ENCODE measurements at regions not wholly inside any gene's neighbourhood (a gene's known extent, or its start where the extent isn't known, plus 50 kb on each side); places are given as distances from the start of the nearest gene placed in this dataset.

DNA sequence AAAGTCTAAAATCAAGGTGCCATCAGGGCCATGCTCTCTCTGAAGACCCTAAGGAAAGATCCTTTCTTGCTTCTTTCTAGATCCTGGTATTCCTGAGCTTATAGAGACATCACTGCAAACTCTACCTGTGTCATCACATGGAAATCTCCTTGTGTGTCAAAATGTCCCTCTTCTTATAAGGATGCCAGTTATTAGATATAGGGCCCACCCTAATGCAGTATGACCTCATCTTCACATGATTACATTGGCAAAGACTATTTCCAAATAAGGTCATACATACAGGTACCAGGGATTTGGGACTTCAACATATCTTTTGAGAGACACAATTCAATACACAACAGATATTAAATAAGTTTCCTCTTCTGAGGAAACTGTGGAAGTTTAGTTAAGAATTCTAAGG lies 123.9 kb downstream of the UNC5CL start:
- no peak overlapping the region for H2AFZ ChIP-seq (ENCODE audit: control insufficient read depth, low read length)
- dilution Hi-C loops (cut with MboI; ENCODE audit: extremely low pct_ligation_motif_present, low sequenced_read_pairs), result no loop called here

DNA sequence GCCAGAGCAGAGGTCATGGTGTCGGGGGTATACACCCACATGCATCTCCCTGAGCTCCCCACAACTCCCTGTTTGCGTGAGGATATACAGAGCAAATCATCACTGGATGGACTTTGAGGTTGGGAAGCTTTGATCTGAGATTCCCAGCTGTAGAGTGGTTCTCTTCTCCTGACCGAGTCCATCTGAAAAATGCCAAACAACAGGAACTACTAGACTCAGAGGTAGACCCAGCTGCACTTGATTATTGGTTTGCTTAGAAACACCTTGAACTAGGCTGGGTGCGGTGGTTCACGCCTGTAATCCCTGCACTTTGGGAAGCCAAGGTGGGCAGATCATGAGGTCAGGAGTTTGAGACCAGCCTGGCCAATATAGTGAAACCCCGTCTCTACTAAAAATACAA lies 125.0 kb downstream of the UNC5CL start:
- Histone ChIP-seq H3K27ac (ENCODE audit: control insufficient read depth, insufficient read depth, low read length) (no peak overlapping the region), H4K20me1 (ENCODE audit: control insufficient read depth, extremely low read depth, insufficient read depth, low read length) (no peaks in the 10 kb centered on the region), H2AFZ (ENCODE audit: control insufficient read depth, low read length) (no peak overlapping the region), H3K9me3 (ENCODE audit: control insufficient read depth, low read depth, low read length) (no peaks in the 10 kb centered on the region), H3K4me1 (ENCODE audit: control insufficient read depth, extremely low read depth, insufficient read depth, low read length) (peaks cover 4% of the 10 kb centered on the region), H3K9ac (ENCODE audit: control insufficient read depth, extremely low read depth, insufficient read depth, low read length) (no peak overlapping the region), H3K4me2 (ENCODE audit: control insufficient read depth, extremely low read depth, insufficient read depth, low read depth, low read length) (no peak overlapping the region), H3K9me1 (ENCODE audit: control insufficient read depth, extremely low read depth, insufficient read depth, low read length) (peaks cover 3% of the 10 kb centered on the region), H3K27me3 (ENCODE audit: control insufficient read depth, extremely low read depth, insufficient read depth, low read length) (peaks cover 6% of the 10 kb centered on the region), H3K4me3 (ENCODE audit: control insufficient read depth in 2 of 3, extremely low read depth in 1 of 3, insufficient read depth in 2 of 3, low read depth in 1 of 3, low read length in 3 of 3) (no peak overlapping the region), H3K79me2 (ENCODE audit: control insufficient read depth, insufficient read depth, low read length) (no peaks in the 10 kb centered on the region), H3K36me3 (ENCODE audit: control insufficient read depth in 2 of 2, extremely low read depth in 1 of 2, insufficient read depth in 2 of 2, low read length in 2 of 2) (no peaks in the 10 kb centered on the region)
- dilution Hi-C loops (cut with MboI; ENCODE audit: extremely low pct_ligation_motif_present, low sequenced_read_pairs), result no loop called here
- no peak for DNase-seq (ENCODE audit: low read depth, low spot score)
- no peak for FAIRE-seq
- TF ChIP-seq, protein P1, sequence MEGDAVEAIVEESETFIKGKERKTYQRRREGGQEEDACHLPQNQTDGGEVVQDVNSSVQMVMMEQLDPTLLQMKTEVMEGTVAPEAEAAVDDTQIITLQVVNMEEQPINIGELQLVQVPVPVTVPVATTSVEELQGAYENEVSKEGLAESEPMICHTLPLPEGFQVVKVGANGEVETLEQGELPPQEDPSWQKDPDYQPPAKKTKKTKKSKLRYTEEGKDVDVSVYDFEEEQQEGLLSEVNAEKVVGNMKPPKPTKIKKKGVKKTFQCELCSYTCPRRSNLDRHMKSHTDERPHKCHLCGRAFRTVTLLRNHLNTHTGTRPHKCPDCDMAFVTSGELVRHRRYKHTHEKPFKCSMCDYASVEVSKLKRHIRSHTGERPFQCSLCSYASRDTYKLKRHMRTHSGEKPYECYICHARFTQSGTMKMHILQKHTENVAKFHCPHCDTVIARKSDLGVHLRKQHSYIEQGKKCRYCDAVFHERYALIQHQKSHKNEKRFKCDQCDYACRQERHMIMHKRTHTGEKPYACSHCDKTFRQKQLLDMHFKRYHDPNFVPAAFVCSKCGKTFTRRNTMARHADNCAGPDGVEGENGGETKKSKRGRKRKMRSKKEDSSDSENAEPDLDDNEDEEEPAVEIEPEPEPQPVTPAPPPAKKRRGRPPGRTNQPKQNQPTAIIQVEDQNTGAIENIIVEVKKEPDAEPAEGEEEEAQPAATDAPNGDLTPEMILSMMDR (optimal IDR thresholded peaks at IDR 0.05 in 1 of 3, IDR thresholded peaks at IDR 0.05 in 1 of 3, conservative IDR thresholded peaks at IDR 0.05 in 1 of 3; ENCODE audit: extremely low read depth in 1 of 3, insufficient read depth in 2 of 3, low read length in 3 of 3), result no peak
- TF ChIP-seq EZH2 (IDR thresholded peaks at IDR 0.05; ENCODE audit: low read length), result no peak

More for the DNA sequence above, 123.9 kb downstream of the UNC5CL start:
- FAIRE-seq, result no peak
- Histone ChIP-seq H3K27ac (ENCODE audit: control insufficient read depth, insufficient read depth, low read length) (no peak overlapping the region), H3K4me3 (ENCODE audit: control insufficient read depth in 2 of 3, extremely low read depth in 1 of 3, insufficient read depth in 2 of 3, low read depth in 1 of 3, low read length in 3 of 3) (no peak overlapping the region), H3K9me3 (ENCODE audit: control insufficient read depth, low read depth, low read length) (no peaks in the 10 kb centered on the region), H3K4me2 (ENCODE audit: control insufficient read depth, extremely low read depth, insufficient read depth, low read depth, low read length) (no peak overlapping the region), H3K79me2 (ENCODE audit: control insufficient read depth, insufficient read depth, low read length) (no peaks in the 10 kb centered on the region), H3K36me3 (ENCODE audit: control insufficient read depth in 2 of 2, extremely low read depth in 1 of 2, insufficient read depth in 2 of 2, low read length in 2 of 2) (no peaks in the 10 kb centered on the region), H3K9ac (ENCODE audit: control insufficient read depth, extremely low read depth, insufficient read depth, low read length) (no peak overlapping the region), H3K27me3 (ENCODE audit: control insufficient read depth, extremely low read depth, insufficient read depth, low read length) (peaks cover 6% of the 10 kb centered on the region), H3K9me1 (ENCODE audit: control insufficient read depth, extremely low read depth, insufficient read depth, low read length) (peaks cover 3% of the 10 kb centered on the region), H4K20me1 (ENCODE audit: control insufficient read depth, extremely low read depth, insufficient read depth, low read length) (no peaks in the 10 kb centered on the region), H3K4me1 (ENCODE audit: control insufficient read depth, extremely low read depth, insufficient read depth, low read length) (peaks cover 4% of the 10 kb centered on the region)
- no peak for TF ChIP-seq EZH2 (IDR thresholded peaks at IDR 0.05; ENCODE audit: low read length)
- TF ChIP-seq, protein P1 (optimal IDR thresholded peaks at IDR 0.05 in 1 of 3, IDR thresholded peaks at IDR 0.05 in 1 of 3, conservative IDR thresholded peaks at IDR 0.05 in 1 of 3; ENCODE audit: extremely low read depth in 1 of 3, insufficient read depth in 2 of 3, low read length in 3 of 3), result no peak
- DNase-seq (ENCODE audit: low read depth, low spot score), result no peak
